GM19023 (cell line): ENCODE measurements at regions not wholly inside any gene's neighbourhood (a gene's known extent, or its start where the extent isn't known, plus 50 kb on each side); places are given as distances from the start of the nearest gene placed in this dataset.
"Not testable (repeated sequence)": the region's sequence is repeated elsewhere in the genome, so short reads cannot be mapped to it uniquely, and the experiment has no call there.

Experiments
- ATAC-seq: cut with Tn5 transposase; IDR thresholded peaks from one replicate; pipeline ENCODE4 v1.9.1; 2021; ENCODE audit warnings: mild to moderate bottlenecking, moderate library complexity; ENCODE audit not compliant: unreplicated experiment

DNA sequence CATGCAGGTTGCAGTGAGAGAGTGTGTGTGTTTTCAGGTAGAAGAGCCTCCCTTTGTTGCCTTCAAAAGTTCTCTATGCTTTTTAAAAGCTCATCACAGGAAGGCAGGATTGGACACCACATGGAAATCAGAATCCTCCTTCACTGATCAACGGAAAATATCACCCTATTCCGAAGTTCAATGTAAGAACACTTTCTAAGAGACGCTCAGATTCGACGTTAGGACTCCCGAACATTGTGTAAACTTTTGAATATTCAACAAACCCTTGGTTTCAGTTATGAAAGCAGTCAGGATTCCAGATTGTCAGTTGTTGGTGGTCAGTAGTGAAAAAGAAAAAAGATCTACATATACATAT, 561.4 kb upstream of the ID2 start:
- ATAC-seq = no peak

DNA sequence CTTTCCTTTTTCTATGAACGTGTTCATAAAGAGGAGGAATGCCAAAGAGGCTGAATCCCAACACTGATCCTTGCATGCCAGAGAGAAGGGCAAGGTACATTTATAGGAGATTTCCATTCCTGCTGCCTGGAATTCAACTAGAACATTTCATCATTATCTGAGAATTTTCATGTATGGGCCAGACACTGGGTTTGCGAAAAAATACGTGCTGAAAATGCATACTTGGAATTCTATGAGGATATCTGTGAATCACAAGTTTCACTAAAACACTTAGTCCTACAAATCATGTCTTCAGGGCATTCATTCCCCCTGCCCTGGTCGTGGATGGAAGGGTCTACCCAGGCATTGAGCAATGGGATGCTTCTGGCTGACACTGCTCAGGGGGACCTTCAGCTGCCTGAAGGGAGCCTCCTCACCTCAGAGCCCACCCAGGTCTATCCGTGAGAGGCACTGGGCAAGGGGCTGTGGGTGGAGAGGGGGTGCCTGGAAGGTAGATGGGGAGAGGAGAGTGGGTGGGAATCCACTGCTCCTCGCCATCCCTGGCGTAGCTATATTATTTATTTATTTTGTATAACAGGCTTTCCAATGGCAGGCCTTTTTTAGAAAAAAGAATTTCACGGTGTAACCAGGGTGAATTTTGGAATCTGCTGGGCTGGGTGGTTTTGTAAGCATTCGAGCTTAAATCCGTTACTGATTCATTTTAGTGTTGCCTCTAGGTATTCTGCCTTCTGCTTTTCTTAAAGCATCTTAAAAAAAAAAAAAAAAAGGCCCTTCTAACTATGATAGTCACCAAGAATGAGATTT, 560.6 kb upstream of the ID2 start:
- ATAC-seq = no peak

DNA sequence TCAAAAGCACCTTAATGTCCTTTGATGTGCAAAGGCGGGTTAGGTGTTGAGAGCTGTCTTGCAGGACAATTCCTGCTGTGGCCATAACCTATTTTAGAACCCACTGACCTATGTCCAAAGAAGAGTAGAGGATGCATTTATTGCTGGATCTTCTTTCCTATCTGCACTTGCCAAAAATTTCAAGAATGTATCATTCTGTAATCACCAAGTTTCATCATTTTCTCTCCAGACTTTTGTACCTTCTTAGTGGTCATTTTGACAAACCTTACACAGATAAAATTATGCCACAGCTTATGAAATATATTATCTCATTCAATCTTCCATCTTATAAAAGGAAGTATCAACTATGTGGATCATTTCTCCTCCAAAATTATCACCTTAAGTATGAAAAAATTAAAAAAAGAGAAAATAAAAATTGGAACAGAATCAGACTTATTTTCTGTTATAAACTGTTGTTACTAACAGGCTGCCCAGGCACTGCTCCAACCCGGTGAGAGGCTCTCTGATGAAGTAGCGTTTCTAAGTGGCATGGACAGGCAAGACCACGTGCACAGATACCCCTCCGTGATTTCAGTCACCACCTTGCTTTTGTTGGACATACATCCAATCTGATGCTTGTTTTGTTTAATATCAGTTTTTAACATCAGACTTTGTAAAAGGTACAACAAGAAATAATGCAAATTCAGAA, 559.9 kb upstream of the ID2 start:
- ATAC-seq = no peak

DNA sequence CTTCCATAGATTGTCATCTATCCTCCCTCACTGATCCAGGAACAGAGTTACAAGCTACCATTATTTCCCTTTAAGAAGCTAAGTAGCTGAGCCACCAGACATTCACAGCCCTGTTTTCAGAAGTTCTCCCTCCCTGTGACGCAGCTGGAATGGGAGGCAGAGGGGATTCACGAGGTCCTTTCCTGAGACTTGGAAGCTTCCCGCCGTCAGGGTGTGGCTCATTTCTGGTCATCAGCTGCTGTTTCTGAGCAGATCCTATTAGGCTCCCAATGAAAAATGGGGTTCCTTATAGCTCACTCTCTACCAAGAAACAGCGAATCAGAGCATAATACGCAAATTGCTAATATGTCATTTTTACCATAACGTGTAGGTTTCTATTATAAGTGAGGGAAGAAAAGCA, 559.3 kb upstream of the ID2 start:
- ATAC-seq = no peak

DNA sequence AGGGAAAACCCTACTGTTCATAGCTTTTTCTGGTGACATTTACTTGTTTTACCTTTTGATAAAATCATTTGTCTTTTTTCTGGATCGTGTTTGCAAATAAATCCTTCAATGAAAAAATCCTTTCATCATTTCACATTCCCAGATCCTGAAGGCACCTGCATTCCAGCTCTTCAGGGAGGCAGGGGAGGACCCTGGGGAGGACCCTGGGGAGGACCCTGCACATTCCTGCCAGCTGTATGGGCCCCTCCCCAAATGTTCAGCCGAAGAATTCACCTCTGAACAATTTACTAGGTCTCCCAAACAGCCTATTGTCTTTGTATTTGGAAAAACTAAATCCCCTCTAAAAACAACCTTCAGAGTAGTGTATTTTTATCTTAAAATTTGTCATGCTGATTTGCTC, 558.4 kb upstream of the ID2 start:
- no peak for ATAC-seq

DNA sequence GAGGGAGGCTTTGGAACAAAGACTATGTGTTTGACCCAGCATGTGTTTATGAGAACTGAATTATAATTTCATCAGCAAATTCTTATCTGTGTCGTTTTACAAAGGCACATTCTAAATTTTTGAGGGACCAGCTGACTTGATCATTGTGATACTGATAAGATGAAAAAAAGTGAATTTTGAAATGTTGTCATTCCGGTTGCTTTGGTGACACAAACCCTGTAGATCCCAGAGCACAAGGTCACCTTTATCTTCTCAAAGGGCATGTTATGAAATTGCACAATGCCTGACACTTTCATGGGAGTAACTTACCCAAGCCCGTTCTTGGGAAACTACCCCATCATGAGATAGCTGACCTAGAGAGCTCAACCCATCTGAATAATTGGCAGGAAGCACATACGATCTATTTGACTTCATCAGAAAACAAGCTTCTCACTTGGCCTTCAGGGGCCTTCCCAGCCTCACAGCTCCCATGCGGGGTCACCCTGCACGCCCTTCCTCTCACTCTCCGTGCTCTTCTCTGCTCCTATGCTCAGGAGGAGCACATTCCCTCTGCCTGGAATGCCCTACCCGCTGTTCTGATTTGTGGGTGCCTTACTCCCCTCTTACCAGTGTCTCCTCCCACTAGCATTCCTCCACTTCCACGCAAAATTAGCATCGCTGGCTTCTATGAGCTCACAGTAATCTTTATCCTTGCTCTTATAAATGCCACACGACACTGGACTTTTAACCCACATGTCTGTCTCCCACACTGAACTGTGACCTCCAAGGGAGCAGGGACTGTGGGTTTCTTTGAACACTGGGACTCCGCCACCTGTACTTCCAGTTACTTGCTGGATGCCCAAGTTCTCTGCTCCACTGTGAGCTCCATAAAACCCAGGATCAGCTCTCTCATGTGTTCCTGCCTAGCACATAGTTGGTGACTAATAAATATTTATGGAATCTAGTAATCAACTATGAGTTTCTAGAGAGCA, 555.8 kb upstream of the ID2 start:
- no peak for ATAC-seq

DNA sequence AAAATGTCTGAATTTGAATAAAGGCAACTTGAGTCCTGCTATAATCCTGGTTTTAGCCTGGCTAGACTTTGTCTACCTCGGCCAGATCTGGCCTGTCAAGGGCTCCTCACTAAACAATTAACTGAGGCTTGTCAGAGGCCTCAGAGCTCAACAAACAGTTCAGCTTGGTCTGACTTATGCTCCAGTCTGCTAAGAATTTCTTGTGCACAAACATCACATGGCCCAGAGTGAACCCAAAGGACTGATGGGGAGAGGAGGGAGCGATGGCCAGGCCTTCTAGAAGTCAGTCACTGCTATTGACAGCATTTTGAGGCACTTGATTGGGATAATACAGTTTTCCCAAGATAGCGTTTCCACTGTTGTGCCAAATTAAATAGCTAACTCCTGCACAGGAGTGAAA, 555.1 kb upstream of the ID2 start:
- no peak for ATAC-seq

DNA sequence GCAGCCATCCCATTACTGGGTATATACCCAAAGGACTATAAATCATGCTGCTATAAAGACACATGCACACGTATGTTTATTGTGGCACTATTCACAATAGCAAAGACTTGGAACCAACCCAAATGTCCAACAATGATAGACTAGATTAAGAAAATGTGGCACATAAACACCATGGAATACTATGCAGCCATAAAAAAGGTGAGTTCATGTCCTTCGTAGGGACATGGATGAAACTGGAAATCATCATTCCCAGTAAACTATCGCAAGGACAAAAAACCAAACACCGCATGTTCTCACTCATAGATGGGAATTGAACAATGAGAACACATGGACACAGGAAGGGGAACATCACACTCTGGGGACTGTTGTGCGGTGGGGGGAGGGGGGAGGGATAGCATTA, 550.4 kb upstream of the ID2 start:
- ATAC-seq = not testable (repeated sequence)

DNA sequence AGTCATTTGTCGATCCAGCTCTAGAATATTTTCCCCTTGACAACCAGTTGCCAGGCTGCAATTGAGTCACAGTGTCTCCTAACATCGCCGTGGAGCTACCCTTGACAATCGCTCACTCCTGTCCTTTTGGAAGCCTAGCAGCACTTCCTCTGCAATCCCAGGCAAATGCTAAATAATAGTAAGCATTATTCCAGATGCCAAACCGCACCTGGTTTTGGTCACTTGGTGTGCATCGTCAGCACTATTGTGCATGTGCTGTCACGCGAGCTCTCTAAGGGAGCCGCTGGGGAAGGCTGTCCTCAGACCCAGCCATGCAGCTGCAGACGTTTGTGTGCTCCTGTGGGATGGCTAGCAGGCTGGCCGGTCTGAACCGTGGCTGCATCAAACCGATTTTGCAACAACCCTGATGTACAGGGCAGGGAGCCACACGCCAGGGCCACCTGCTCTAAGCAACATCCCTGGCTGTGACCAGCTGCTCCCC, 549.5 kb upstream of the ID2 start:
- ATAC-seq = no peak

DNA sequence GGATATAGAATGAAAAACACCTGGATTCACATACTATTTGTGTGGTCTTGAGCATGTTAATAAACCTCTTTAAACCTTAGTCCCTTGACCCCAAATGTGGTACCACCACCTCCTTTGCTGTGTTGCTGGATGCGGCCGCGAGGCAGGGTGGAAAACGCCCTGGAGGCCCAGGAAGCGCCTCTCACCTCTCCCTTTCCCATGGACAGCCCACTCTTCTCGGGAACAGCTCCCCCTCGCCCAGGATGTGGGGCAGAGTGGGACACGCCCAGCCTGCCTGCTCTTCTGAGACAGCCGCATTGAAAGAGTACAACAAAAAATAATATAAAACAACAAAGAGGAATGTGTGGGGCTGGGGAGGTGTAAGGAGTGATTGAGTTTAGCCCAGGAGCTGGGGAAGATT, 549.0 kb upstream of the ID2 start:
- ATAC-seq = no peak

DNA sequence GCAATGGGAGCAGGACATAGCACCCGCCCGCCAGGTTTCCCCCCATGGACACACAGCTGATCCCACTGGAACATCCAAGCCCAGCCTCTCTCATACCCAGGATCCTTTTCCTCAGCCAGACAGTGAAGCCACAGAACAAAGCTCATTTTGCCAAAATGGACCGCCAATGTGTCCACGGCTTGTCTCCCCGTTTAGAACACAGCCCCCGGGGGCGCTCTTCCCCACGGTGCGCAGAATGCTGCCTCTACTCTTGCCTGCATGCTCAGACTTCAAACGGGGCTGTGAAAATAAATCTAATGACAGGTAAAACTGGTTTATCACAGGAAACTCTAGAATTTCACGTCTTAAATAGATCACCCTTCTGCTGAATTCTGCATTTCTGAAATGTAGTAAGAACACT, 548.5 kb upstream of the ID2 start:
- ATAC-seq = no peak

DNA sequence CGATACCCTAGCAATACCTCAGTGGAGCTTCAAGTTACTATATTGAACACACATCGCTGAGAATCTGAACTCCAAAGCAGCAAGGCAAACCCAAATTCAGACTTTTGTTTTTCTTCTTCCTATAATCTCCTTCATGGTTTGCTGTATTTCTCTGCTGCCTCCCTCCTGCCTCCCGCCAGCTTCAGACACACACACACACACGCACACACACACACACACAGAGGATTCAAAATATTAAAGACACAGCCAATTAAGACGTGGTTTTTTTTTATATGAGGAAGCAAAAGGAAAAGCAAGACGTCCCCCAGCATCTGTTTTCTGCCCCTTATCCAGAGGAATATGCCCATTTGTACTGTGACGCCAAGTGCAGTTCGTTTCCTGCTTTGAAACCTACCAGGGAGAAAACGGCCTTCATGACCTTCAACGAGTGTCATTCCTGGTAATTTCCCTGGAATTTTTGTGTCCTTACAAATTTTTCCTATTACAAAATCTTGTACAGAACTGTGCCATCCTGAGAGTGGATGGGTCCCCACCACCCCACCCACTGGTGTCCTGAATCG, 547.9 kb upstream of the ID2 start:
- no peak for ATAC-seq

DNA sequence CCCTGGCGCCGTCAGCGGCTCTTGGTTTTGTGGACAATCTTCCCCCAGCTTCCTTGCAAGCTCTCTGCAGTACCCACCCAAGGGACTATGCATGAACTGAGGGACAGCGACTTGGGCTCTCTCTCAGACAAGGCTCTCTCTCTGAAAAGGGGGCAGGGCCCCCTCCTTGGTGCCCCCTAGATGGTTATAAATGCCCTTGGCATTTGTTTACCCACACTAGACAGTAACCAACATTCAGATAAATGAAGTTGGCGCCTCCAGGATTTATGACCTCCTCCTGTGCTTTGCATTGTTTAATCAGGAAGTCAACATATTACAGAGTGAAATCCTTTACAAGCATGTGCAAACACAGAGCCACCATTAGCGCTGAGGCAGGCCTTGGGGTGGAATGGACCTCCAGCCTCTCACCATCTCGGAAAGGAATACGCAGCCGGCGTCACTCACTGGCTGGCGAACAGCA, 547.4 kb upstream of the ID2 start:
- no peak for ATAC-seq

DNA sequence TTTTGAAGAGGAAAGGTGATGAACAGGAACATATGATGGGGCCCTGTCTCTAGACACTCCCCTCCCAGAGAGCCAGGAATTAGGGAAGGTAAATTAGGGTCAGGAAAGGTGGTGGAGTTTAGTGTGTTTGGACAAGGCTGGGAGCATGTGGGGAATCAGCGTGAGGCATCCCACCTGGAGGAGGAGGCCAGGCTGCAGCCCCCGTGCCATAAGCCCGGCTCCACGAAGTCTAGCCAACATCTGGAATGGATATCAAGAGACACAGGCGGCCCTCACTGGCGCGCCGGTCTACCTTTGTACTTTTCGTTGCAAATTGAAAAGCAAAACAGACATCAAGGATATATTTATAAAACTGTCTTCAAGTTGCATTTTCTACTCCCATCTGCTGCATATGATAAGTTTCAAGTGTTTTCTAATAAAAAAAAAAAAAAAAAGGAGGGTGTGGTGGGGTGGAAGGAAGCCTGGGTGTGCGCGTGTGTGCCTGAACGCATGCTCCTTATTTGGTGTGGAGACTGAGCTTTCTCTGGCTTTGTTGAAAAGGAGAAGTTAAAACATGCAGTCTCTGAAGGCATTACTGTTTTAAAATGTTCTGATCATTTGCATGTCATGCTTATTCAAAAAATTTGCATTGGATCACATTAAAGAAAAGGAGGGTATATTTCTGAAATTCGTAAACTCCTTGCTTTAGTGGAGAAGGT, 546.7 kb upstream of the ID2 start:
- ATAC-seq = no peak

DNA sequence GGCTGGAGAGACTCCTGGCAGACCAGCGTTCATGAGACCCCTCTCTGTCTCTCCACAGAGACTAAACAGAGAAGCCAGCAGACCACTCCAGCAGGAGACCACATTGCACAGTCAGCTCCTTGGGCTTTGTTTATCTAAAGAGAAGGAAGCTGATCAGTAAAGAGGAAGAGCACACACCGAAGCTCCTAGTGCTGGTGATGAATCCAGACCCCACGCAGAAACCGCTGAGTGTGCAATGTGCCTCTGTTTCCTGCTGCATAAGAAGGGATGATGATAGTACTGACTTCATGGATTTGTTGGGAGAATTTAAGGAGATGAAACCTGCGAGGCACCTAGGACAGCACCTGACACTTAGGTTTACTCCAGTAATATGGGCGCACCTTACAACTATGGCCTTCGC, 544.1 kb upstream of the ID2 start:
- ATAC-seq = no peak

DNA sequence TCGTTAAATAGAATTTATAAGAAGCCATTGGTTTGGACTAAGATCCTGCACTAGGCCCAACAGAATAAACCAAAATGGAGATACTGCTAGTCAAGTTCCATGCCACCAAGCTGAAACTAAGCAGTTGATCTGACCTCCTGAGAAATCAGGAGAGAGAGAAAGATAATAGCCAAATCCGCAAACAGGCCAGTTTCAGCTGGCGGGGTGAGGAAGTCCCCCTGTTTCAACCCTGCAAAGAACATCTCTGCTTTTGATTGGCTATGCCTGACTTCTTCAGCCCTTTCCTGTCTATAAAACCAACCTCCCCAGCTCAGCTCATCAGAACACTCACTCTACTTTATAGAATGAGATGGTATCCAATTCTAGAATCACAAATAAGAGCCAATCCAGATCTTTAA, 543.3 kb upstream of the ID2 start:
- no peak for ATAC-seq

DNA sequence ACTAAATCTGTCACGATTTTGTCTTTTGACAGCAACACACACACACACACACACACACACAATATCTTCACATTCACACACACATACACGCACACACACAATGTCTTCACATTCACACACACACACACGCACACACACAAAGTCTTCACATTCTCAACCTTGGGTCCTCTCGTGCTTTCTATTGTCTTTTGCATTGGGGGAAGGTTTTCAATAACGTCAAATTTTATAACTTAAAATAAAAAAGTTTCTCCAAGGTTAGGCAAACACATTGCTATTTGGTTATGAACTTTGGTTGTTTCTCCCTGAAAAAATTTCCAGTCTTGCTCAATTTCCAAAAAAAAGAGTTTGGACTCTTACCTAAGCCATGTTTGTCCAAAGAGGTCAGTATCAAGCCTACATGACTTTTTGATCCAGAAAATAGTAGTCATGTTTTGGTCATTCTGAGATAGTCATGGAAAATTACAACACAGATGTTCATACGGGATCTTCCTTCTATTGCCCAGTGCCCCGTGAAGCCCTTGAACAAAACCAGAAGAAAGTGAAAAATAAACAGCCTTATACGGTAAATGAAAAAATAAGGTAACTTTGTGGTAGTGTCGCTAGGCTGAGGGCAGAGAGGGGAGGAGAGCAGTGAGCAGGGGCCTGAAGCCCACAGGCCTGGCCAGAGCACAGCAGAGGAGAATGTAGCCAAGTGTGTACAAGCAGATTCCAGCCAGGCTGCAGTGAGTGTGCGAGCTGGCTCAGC, 542.8 kb upstream of the ID2 start:
- ATAC-seq = no peak

DNA sequence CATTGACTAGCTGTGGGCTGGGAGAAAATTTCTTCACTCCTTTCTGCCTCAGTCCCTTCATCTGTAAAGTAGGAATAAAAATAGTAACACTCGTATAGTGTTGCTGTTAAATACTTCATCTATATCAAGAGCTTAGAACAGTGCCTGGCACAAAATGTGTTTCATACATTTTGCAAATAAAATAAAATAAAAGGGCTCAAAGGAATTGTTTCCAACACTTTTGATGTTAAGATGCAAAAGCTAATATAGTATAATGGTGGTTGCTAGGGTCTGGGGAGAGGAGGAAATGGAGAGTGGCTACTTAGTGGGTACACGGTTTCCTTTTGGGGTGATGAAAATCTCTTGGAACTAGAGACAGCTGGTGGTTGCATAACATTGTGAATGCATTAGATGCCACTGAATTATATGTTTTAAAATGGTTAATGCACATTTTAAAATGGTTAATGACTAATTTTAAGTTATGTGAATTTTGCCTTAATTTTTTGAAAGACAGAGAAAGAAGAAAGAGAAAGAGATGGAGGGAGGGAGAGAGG, 542.1 kb upstream of the ID2 start:
- ATAC-seq = no peak

DNA sequence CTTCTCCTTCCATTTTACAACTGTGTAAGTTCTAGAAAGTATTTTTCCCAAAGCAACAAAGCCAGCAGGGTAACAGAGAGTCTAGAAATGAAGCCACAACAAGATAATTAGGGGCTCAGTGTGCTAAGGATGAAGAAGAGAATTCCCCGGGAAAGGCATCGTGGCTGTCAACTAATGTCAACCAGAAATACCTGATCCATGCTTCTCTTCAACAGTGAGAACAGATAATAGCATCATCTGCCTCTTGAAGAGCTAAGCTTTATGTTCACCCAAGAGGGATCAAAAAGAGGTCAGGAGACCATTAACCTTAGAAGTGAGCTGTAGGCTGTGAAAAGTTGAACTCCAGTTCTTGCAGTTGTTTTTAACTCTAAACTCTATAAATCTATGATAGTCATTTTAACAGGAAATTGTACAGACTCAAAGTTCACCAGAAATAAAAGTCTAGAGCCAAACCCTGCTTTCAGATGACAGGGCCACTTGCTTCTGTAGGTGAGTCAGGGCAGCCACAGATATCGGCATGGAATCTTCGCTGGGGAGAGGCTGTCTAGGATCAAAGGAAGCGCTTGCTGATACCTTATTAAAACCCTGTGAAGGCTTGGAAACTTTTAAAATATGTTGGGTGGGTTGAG, 540.7 kb upstream of the ID2 start:
- no peak for ATAC-seq
